GM18508 (cell line): ENCODE measurements at regions not wholly inside any gene's neighbourhood (a gene's known extent, or its start where the extent isn't known, plus 50 kb on each side); places are given as distances from the start of the nearest gene placed in this dataset.

Source experiments
- ATAC-seq: cut with Tn5 transposase; IDR thresholded peaks from one replicate; pipeline ENCODE4 v1.9.1; 2021; ENCODE audit warnings: moderate number of reproducible peaks; ENCODE audit not compliant: insufficient read depth, unreplicated experiment

DNA sequence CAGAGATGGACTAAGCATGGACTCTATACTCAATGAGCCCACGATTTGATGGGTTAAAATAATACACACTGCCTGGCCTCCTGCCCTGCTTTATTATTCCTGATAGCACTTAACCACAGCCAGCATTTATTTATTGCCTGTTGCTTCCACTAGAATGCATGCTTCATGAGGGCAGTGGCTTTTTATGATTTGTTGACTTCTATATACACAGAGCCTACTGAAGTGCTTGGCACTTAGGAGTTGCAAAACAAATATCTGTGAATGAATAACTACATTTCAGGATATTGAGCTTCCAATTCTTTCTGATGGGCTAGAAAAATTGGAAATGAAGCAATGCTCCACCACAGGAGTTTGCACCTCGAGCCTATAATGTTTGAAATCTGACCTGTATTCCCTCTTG lies 513.6 kb upstream of the ZMIZ1 start:
- ATAC-seq = no peak

DNA sequence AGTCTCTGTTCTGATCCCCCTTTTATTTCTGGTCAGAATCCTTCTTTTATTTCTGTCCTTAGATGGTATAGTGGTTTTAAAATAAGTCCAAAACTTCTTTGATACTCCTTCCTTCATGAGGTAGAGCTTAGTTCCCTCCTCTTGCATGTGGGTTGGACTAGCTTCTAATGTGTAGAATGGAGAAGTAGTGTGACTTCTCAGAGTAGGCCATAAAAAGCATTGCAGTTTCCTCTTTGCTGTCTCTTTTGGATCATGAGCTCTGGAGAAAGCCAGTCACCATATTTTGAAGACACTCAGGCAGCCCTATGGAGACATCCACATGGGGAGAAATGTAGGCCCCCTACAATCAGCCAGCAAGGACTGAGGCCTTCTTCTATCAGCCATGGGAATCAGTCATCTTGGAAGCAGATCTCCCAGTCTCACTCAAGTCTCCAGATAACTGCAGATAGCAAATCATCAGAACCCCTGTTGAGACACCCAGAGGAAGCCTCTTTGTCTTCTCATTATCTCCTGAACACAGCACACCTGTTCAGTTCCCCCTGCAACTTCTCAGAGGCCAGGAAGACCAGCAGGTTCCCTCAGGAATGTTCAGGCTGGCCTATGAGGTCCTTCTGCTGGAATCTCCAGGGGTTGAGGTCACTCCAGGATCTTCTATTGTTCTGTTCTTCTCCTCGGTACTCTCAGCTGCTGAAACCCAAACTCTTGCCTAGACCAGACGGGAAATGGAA lies 511.9 kb upstream of the ZMIZ1 start:
- no peak for ATAC-seq

DNA sequence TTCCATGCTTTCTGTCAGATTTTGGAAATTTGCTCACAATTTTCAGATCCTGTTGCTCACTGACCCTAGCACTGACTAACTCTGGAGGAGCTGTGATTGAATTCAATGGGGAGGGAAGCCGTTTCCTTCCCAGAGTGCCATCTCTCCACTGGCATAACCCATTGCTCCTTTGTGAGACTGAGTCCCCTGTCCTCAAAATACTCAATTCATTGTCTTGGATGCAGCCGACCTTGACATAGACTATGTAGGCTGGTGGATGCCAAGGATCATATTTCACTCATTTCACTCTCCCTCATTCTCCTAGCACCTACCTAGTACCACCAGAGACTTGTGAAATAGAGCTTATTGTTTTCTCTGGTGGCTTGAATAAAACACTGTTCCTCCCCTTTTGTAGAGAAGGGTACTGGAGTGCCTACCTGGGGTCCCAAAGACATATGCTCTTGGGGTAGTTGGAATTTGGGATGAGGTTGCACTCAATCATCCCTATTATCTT lies 511.3 kb upstream of the ZMIZ1 start:
- ATAC-seq = no peak

DNA sequence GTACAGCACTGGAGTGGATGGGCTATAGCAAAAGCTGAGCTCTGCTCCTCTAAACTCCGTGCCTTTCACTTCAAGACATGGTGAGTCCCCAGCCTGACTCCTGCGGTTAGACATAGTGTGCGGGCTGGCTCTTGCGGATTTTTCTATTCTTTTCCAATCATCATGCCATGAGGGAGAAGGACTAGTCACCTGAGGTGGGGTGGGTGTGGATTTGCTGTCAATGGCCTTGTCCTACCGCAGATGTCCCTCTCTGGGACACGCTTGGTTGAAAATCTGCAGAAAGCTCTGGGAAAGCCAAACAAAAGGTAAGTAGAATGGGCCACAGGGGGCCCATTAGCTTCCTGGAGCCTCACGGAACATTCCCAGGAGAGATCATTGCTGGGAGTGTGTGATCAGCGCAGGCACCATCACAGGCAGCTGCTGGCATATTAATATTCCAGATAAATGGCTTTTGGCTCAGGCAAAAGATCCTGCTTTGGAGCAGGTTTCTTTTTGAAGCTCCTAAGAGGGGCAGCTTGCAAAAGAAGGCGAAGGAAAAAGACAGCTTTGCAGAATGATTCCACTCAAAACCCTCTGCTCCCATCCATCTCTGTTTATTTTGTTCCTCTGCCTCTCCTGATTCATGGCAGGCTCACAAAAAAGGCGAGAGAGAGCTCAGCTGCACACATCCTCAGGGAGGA lies 509.0 kb upstream of the ZMIZ1 start:
- ATAC-seq = no peak

DNA sequence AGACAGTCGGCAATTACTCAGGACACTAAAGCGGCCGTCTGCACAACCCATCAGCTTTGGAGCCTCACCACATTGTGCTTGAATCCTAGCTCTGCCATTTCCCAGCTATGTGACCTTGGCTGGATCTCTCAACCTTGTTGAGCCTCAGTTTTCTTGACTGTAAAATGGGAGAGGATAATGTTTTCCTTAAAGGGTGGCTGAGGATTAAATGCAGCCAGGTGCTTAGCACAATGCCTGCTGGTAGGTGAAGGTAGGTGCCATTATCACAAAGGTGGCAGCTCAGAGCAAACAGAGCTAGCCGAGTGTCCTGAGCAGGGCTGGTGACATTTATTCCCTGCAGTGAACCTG lies 508.5 kb upstream of the ZMIZ1 start:
- ATAC-seq = no peak

DNA sequence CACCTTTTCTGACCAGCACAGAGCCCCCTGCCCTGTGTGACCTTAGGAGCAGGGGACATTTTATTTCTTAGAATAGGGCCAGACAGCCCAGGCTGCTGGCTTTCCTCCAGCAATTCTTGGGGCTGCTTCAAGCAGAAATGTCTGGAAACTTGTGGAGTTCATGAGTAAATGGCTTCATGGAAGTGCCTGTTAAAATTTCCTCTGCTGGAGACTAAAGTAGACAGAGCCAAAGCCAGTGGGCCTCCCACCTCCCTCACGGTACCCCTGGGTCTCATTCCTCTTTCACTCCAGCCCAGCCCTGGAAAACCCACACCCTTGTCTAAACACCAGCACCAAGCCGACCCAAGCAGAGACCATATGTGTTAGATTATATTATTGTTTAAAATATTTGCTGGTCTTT lies 505.5 kb upstream of the ZMIZ1 start:
- no peak for ATAC-seq

DNA sequence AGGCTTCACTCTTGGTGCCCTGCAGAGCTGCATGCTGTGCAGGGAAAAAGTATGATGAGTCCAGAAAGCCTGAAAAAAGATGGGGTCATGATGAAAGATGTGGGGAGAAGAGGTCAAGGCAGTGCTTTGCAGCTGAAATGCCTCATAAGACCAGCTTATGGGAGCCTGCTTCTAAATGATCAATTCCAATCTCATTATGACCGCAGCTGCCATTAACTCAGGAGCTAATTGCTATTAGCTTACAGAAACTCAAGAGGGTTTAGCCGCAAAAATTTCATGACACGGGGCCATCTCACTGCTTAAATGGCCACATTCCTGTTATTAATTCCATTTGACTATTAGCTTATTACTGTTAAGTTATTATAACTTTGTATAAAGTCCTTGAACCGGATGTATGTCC lies 502.9 kb upstream of the ZMIZ1 start:
- no peak for ATAC-seq

DNA sequence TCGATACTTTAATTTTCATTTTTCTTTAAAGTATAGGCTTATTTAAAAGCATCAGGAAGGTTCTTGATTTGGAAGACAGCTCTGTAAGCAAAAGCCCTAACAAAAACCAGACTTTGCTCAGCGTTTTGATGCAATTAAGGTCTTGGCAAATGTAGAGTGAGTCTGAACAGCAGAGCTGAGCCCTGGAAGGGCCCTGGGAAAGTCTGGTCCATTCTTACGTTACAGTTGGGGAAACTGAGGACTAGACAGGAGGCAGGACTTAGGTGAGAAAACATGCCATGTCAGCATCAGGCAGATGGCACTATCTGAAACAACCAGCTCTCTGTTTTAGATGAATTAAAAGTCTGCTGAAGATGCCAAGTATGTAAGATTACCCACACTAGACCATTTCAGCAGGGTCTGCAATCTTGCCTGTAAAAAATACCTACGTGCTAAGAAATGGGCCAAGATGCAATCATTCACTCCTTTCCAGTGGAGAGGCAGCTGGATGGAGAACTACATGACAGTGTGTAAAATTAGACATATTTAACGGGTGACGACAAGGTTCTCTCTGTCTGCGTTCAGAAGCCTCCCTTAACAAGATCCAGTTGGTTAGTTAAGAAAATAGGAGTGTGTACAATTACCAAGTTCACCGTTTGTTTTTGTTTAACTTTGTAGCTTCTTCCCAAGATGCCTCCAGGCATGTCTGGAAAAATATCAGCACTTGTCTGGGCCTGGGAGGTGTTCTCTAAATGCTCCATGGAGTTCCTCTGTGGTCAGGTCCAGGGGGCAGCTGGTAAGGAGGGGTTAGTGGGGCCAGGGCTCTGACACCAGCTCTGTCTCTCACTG lies 502.3 kb upstream of the ZMIZ1 start:
- no peak for ATAC-seq

DNA sequence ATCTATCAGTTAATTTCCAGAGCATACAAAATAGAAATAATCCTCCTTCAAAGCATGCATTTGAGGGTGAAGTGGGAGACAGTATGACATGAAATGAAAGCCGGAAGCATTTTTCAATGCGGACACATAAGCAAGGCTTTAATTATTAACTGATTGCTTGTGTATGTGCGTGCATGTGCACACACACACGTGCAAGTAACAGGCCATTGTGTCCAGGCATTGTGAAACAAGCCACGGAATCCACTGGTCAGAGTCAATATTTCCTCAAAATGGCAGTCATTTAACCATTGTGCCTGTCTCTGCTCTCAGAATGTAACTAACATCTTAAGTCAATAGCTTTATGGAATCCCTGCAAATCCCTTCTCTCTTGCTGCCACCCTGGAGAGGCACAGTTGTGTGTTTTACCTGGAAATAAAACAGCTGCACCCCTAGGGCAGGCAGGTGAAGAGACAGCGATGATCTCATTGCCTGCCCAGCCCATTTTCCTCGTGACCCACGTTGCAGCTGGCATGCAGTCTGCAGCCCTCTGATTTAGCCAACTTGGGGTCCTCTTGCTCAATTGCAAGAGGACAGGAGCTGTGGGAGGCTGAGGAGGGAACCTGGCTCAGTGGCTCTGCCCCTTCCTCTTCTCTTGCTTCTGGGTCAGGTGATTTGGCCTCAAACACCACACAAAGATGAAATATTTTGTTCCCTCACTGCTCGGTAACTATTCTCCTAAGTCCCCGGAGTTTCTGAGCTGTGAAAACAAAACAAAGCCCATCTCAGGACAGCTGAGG lies 500.9 kb upstream of the ZMIZ1 start:
- ATAC-seq = no peak

DNA sequence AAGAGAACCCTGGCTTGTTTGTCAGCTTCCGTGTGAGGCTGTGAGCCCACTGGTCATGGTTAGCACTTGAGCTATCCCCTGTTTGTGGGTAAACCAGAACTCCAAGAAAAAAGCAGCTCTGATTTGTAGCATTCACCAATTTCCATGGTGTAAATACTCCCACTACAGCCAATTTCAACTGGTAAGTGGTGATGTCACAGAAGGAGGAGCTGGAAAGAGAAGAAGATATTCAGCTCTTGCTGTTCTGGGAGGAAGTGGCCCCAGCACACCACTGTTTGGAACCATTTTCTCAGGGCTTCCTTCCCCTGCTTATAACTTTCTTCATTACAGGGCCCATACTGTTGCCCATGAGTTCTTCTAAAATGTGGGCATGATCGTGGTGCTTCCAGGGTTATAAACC lies 500.1 kb upstream of the ZMIZ1 start:
- no peak for ATAC-seq

DNA sequence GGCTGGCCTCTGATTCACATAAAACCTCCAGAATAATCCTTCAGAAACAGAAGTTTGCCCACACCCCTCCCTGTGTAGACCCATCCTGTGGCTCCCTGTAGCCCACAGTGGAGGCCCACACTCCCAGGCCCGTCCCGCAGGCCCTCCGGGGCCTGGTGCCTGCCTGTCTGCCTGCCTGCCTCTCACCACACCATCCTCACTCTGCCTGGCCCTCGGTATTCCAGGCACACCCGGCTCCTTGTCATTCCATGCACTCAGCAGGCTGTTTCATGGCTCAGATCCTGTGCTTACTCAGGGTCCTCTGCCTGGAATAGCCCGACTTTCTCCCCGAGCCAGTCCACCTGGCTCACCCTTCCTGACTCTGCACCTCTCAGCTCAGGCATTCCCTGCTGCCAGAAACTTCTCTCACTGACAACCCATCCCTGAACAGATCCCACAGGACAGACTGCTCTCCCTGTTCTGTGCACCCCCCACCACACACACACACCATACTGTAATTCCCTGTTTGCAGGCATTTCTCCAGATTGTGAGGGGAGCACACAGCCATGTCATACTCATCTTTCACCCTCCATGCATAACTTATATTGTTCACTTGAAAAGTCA lies 498.0 kb upstream of the ZMIZ1 start:
- no peak for ATAC-seq

DNA sequence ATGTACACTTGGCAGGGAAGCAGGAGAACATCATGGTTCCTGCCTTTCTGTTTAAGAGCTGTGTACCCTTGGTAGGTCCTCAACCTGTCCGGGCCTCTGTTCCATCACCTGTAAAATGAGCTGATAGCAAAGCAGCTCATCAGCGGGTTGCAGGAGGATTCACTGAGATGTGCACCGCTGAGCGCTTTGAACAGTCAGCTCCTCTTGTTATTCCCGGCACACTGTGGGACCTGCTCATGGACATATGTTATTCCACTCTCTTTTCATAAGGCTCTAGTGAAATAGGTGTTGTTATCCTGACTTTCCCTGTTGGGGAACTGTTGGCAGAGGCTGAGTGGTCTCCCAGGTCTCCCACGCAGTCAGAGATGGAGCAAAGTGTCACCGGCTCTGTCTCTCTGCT lies 497.5 kb upstream of the ZMIZ1 start:
- no peak for ATAC-seq

DNA sequence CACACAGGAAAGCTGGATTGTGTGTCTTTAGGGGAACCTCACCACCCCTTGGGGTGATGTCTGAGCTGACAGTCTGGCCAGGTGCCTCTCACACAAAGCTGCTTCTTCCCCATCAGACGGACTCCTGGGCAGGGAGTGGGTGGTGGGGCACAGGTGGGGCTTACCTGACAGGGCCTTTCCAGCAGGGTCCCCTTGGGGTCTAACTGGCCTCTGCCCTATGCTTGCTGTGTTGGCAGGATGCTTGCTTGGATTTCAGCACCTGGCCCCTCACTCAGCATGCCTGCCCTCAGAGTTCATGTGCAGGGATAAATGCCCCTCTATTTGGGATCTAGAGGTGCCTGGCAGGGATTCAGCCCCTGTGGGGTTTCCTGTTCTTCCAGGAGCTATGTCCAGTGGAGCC lies 496.9 kb upstream of the ZMIZ1 start:
- no peak for ATAC-seq

DNA sequence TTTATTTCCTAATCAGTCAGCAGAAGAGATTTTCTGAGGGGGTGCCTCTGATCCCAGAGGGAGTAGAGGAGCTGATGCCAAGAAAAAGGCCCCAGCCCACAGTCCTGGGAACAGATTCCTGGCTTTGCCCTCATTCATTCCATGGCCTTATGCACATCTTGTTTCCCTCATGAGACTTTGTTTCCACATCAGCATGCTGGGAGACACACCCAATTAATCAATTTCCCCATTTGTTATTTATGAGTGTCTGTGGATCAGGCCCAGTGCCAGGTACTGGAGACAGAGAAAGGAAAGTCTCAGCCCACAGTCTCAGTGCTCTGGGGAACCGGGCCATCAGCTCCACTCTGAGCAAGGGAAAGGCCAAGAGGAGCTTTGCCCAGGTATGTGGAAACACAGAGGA lies 496.2 kb upstream of the ZMIZ1 start:
- ATAC-seq = no peak

DNA sequence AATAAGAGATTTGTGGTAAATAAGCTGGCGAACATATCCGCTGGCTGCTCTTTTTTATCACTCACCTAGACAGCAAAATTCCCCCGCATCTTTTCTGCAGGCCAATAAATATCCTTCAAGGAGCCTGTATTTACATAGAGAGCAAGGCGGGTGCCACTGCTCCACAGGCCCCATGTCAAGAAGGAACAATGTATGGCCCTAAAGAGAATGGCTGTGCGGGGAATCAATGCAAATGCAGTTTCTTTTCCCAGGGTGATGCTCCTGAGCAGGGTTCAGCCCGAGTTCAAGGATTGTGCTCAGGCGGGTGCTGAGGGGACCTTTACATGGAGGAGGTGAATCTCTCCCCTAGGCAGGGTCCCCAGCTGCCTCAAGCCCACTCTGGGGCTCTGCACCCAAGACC lies 494.2 kb upstream of the ZMIZ1 start:
- ATAC-seq = no peak

DNA sequence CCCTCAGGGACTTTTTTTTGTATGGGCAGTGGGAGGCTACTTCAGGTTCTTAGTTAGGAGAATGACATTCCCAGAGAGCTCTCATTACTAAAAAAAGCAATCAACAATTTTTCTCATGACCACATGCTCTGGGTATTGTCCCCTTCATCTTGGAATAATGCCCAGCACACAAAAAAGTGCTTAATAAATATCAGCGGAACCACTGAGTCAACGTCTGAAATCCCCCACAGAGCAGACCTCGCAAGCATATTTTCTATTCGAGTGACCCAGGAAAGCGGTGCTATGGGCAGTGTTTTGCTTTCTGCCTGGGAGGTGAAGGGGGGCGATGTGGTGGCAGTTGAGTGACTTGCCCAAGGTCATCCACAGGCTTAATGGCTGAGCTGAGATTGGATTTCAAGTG lies 493.4 kb upstream of the ZMIZ1 start:
- no peak for ATAC-seq

DNA sequence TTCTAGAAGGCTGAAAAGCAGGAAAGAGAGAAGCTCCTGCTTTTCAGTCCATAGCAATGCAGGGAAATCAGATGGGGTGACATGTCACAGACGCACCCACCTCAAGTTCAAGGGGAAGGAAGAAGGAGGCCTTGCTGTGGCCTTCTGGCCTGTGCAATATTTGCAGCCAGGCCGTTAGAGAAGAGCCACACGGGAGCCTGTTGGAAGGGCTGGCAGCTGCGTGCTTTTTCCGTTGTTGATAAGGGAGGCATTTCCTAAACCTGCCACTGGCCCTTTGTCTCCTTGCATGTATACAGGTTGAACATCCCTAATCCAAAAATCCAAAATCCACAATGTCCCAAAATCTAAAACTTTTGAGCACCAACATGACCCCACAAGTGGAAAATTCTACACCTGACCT lies 492.5 kb upstream of the ZMIZ1 start:
- ATAC-seq = no peak

DNA sequence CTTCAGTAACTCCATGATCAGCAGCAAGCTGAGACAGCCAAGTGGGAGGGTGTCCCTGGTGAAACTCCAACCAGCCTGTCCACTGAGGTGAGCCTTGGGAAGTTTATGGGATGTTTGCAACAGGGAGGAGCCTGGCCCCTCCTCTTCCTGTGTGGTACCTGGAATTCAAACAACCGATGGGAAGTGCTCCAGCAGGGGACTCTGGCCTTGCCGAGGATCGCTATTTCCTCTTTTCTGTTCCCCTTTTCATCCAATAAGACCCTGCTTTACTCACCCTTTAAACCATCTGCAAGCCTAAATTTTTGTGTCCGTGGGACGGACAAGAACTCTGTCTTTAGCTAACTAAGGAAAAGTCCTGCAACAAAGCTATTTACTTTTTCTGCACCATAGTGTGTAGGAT lies 491.1 kb upstream of the ZMIZ1 start:
- ATAC-seq = no peak

DNA sequence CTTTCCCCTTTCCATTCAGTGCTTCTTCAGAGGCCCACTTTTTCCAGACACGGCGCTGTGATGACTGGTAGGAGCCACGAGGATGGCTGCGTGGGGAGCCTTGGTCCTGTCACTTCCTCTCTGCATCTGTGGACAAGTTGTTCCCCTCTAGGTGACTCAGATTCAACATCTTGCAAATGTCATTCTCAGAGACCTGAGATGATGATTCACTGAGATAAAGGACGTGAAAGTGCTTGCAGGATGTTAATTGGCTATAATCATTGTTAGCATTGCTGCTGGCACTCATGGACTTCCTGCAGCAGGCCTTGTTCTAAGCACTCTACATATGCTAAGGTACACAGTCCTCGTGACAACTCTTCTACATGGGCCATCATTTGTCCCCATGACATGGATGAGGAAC lies 489.8 kb upstream of the ZMIZ1 start:
- no peak for ATAC-seq

DNA sequence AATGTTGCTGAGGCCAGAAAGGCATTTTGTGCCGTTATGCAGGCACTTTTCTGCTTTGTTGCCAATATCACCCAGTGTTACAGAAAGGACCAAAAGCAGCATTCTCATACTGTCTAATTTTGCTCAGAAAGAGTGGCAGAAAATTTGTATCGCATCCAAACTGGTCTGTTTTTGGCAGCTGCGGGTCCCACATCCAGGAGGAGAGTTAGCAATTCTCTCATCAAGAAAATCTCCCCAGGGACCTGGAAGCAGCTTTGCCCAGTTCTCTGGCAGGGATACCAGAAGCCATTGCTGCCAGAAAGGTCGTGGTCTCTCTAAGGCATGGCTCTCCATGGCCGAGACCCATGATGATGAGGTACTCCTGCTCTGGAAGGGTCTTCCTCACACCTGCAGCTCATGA lies 489.2 kb upstream of the ZMIZ1 start:
- no peak for ATAC-seq
